Transverse colon (tissue), 4 donors: ENCODE measurements at regions not wholly inside any gene's neighbourhood (a gene's known extent, or its start where the extent isn't known, plus 50 kb on each side); places are given as distances from the start of the nearest gene placed in this dataset.

Source experiments
- DNase-seq: peaks from one replicate; pipeline ENCODE4 v3.0.0-alpha.2; 2019
- H3K27ac ChIP-seq, 4 donors: fragments of 200-600 bp; sonication (generic); 2 replicates each; pipeline ENCODE4 v1.5.1; 2016 to 2018; ENCODE audit warnings: inconsistent platforms in 4 of 4
- H3K27me3 ChIP-seq: fragments of 200-600 bp; sonication (generic); 2 replicates; pipeline ENCODE4 v1.5.1; 2017; ENCODE audit warnings: inconsistent platforms
- H3K36me3 ChIP-seq, 4 donors: fragments of 200-600 bp; sonication (generic); 2 replicates each; pipeline ENCODE4 v1.5.1; 2017 to 2019; ENCODE audit warnings: inconsistent platforms in 4 of 4
- H3K4me1 ChIP-seq, 4 donors: fragments of 200-600 bp; sonication (generic); 2 replicates each; pipeline ENCODE4 v1.5.1; 2017 to 2020; ENCODE audit warnings: inconsistent platforms in 4 of 4
- H3K4me3 ChIP-seq, 4 donors: fragments of 200-600 bp; sonication (generic); 1 replicate in 1 of 4; 2 replicates in 3 of 4; pipeline versions ENCODE4 v1.5.1 to v1.6.1; 2017 to 2019; ENCODE audit warnings: inconsistent platforms in 4 of 4
- H3K9me3 ChIP-seq, 2 donors: fragments of 200-600 bp; sonication (generic); 2 replicates each; pipeline ENCODE4 v1.5.1; 2017 to 2019; ENCODE audit warnings: inconsistent platforms in 2 of 2
- CTCF ChIP-seq, 5 experiments: fragments of 200-600 bp in 3 of 5; fragments of 450-650 bp in 2 of 5; sonication (generic) in 3 of 5; IDR thresholded peaks; 1 replicate in 2 of 5; 2 replicates in 3 of 5; pipeline ENCODE4 v1.5.1; 2016 to 2017; ENCODE audit warnings: antibody characterized with exemption in 5 of 5, inconsistent platforms in 3 of 5, mild to moderate bottlenecking in 2 of 5, moderate library complexity in 1 of 5
- EP300 ChIP-seq: sonication (generic); formaldehyde crosslinking; IDR thresholded peaks from one replicate; pipeline ENCODE4 v1.6.1; 2017; ENCODE audit warnings: antibody characterized with exemption, low read depth
- POLR2A ChIP-seq: fragments of 450-650 bp; IDR thresholded peaks from one replicate; pipeline ENCODE4 v1.6.1; 2016; ENCODE audit warnings: antibody characterized with exemption, mild to moderate bottlenecking, moderate library complexity
- POLR2AphosphoS5 ChIP-seq, 3 donors: sonication (generic); formaldehyde crosslinking; IDR thresholded peaks; one replicate each; pipeline ENCODE4 v1.6.1; 2016; ENCODE audit warnings: antibody characterized with exemption in 3 of 3
- WGBS, 2 donors: methylation state at CpG; one replicate each; pipeline ENCODE4 v1.1.5; 2018; ENCODE audit warnings: low coverage in 1 of 2; 5-methylcytosine and 5-hydroxymethylcytosine counted together
- in situ Hi-C, 4 donors: fragments of 200-750 bp; cut with MboI; loops; one replicate each; pipeline versions ENCODE4 v1.15.0 to v1.15.1; 2017; ENCODE audit warnings: low sequenced_read_pairs in 3 of 4, low pct_ligation_motif_present in 1 of 4, low pct_unique_long_range_greater_than_20kb in 1 of 4
- intact Hi-C: fragments of 100-400 bp; cut with DNase I; formaldehyde crosslinking; loops from one replicate; pipeline ENCODE4 v1.15.1; 2023; ENCODE audit warnings: low total_unique reads

GRCh38 chr7:69336976-69337375 is 261.3 kb upstream of the AUTS2 start:
- Histone ChIP-seq H3K4me3 (no peak overlapping the region), H3K9me3 (no peaks in the 10 kb centered on the region), H3K36me3 (no peaks in the 10 kb centered on the region), H3K4me1 (no peaks in the 10 kb centered on the region), H3K27ac (no peak overlapping the region), H3K27me3 (no peaks in the 10 kb centered on the region)
- DNase-seq: no peak
- TF ChIP-seq POLR2AphosphoS5 (IDR thresholded peaks at IDR 0.05): no peak
- no peak for TF ChIP-seq POLR2A
- TF ChIP-seq CTCF (IDR thresholded peaks at IDR 0.05): no peak
- TF ChIP-seq EP300: no peak
- in situ Hi-C loops (no loop called here), intact Hi-C loops (no loop called here)
- 66% methylated on average over 3 of the region's 3 CpGs; no CpG with 5 or more reads in 1 of the 2 donors for WGBS, 2 donors

DNA sequence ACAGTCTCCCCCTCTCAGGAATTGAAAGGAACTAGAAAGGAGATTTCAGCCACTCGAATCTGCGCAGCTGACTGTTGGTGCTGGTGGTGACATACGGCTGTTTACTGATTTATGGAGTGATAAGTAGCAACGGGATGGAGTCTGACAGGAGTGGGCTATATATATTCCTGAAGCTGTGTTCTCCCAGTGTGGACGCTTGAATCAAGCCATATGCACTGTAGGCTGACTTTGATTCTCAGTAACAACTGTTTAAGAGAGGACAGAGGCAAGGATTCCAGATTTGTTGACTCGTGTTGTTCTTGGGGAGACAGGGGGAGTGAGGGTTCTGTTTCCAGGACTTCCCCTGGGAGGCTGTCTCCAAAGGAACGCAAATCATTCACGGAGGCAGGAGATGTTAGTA is 260.1 kb upstream of the AUTS2 start:
- Histone ChIP-seq H3K27ac (no peak overlapping the region), H3K4me1 (no peaks in the 10 kb centered on the region), H3K4me3 (no peak overlapping the region), H3K27me3 (no peaks in the 10 kb centered on the region), H3K9me3 (no peaks in the 10 kb centered on the region), H3K36me3 (no peaks in the 10 kb centered on the region)
- in situ Hi-C loops: no loop called here
- 46 to 54% methylated on average over 7 to 8 of the region's 8 CpGs for WGBS, 2 donors
- DNase-seq: no peak
- intact Hi-C loops: no loop called here
- TF ChIP-seq EP300: no peak
- no peak for TF ChIP-seq POLR2AphosphoS5 (IDR thresholded peaks at IDR 0.05)
- no peak for TF ChIP-seq CTCF (IDR thresholded peaks at IDR 0.05)
- TF ChIP-seq POLR2A: no peak

GRCh38 chr7:69341288-69341687 is 257.0 kb upstream of the AUTS2 start:
- Histone ChIP-seq H3K27me3 (no peaks in the 10 kb centered on the region), H3K36me3 (no peaks in the 10 kb centered on the region), H3K4me3 (no peak overlapping the region), H3K4me1 (no peaks in the 10 kb centered on the region), H3K9me3 (peaks cover 6 to 8% of the 10 kb centered on the region in 2 donors), H3K27ac (no peak overlapping the region)
- intact Hi-C loops (no loop called here), in situ Hi-C loops (no loop called here)
- TF ChIP-seq POLR2AphosphoS5 (IDR thresholded peaks at IDR 0.05) (no peak), CTCF (IDR thresholded peaks at IDR 0.05) (no peak), POLR2A (no peak), EP300 (no peak)
- 96% methylated on average over 1 of the region's 1 CpG; no CpG with 5 or more reads in 1 of the 2 donors for WGBS, 2 donors
- DNase-seq: no peak

- WGBS, 2 donors: 85% methylated on average over 6 to 10 of the region's 10 CpGs
- no peak for DNase-seq
- H3K27ac ChIP-seq: no peak overlapping the region
- intact Hi-C loops (no loop called here), in situ Hi-C loops (no loop called here)
- H3K4me3 ChIP-seq: no peak overlapping the region
- H3K27me3 ChIP-seq: no peaks in the 10 kb centered on the region
- H3K36me3 ChIP-seq: no peaks in the 10 kb centered on the region
- H3K4me1 ChIP-seq: no peaks in the 10 kb centered on the region
- TF ChIP-seq CTCF (IDR thresholded peaks at IDR 0.05) (no peak), POLR2A (no peak), EP300 (no peak), POLR2AphosphoS5 (IDR thresholded peaks at IDR 0.05) (no peak)
- peaks cover 6 to 8% of the 10 kb centered on the region in 2 donors for H3K9me3 ChIP-seq
Measured at GRCh38 chr7:69342154-69342884, 256.0 kb upstream of the AUTS2 start.
